CD14-positive monocyte (primary cell): ENCODE measurements at regions not wholly inside any gene's neighbourhood (a gene's known extent, or its start where the extent isn't known, plus 50 kb on each side); places are given as distances from the start of the nearest gene placed in this dataset.

Experiments
- DNase-seq, 3 donors: peaks; one replicate each; pipeline ENCODE4 v3.0.0-alpha.2; 2011 to 2022
- H2AFZ ChIP-seq: 2 replicates; pipeline ENCODE4 v1.6.0; 2012; ENCODE audit warnings: mild to moderate bottlenecking, low read depth, low read length, inconsistent platforms; ENCODE audit not compliant: insufficient read depth, poor library complexity, severe bottlenecking
- H3K27ac ChIP-seq, 2 donors: 1 replicate in 1 of 2; 2 replicates in 1 of 2; pipeline ENCODE4 v1.5.1; 2012 to 2013; ENCODE audit warnings: low read length in 2 of 2, control low read depth in 1 of 2, inconsistent platforms in 1 of 2, low read depth in 1 of 2, mild to moderate bottlenecking in 1 of 2
- H3K27me3 ChIP-seq, 2 donors: one replicate each; pipeline versions ENCODE4 v1.6.0 to v1.6.1; 2011 to 2013; ENCODE audit warnings: low read length in 2 of 2; ENCODE audit not compliant: control insufficient read depth in 2 of 2, insufficient read depth in 2 of 2
- H3K36me3 ChIP-seq, 2 donors: replicated peaks in 1 of 2; 1 replicate in 1 of 2; 2 replicates in 1 of 2; pipeline versions ENCODE4 v1.5.1 to v1.6.1; 2012 to 2013; ENCODE audit warnings: low read length in 2 of 2, control low read depth in 1 of 2, inconsistent platforms in 1 of 2, mild to moderate bottlenecking in 1 of 2; ENCODE audit not compliant: insufficient read depth in 2 of 2, control insufficient read depth in 1 of 2
- H3K4me1 ChIP-seq, 2 donors: 1 replicate in 1 of 2; 2 replicates in 1 of 2; pipeline versions ENCODE4 v1.5.1 to v1.6.1; 2012 to 2013; ENCODE audit warnings: low read length in 2 of 2, control low read depth in 1 of 2, inconsistent platforms in 1 of 2, mild to moderate bottlenecking in 1 of 2, moderate library complexity in 1 of 2; ENCODE audit not compliant: insufficient read depth in 2 of 2, control insufficient read depth in 1 of 2
- H3K4me2 ChIP-seq: replicated peaks from 2 replicates; pipeline ENCODE3; 2012; ENCODE audit warnings: low read length, moderate library complexity, mild to moderate bottlenecking; ENCODE audit not compliant: poor library complexity, severe bottlenecking; ENCODE audit errors: extremely low read depth
- H3K4me3 ChIP-seq, 3 experiments: fragments of 200-600 bp in 1 of 3; sonication (generic) in 1 of 3; replicated peaks in 1 of 3; 1 replicate in 2 of 3; 2 replicates in 1 of 3; pipeline ENCODE4 v1.5.1; 2011 to 2013; ENCODE audit warnings: low read length in 3 of 3, mild to moderate bottlenecking in 3 of 3, control low read depth in 2 of 3, low read depth in 2 of 3, inconsistent platforms in 1 of 3, moderate library complexity in 1 of 3
- H3K79me2 ChIP-seq: 2 replicates; pipeline ENCODE4 v1.6.0; 2012; ENCODE audit warnings: mild to moderate bottlenecking, control low read depth, inconsistent platforms, low read length, moderate library complexity; ENCODE audit not compliant: insufficient read depth
- H3K9ac ChIP-seq: 2 replicates; pipeline ENCODE4 v1.6.0; 2017; ENCODE audit warnings: low read length, mild to moderate bottlenecking; ENCODE audit not compliant: insufficient read depth, poor library complexity, severe bottlenecking
- H3K9me3 ChIP-seq, 2 donors: replicated peaks in 1 of 2; 1 replicate in 1 of 2; 2 replicates in 1 of 2; pipeline versions ENCODE4 v1.5.1 to v1.6.1; 2012 to 2013; ENCODE audit warnings: low read length in 2 of 2, control low read depth in 1 of 2; ENCODE audit not compliant: control insufficient read depth in 1 of 2, insufficient read depth in 1 of 2
- H4K20me1 ChIP-seq: 2 replicates; pipeline ENCODE4 v1.6.0; 2012; ENCODE audit warnings: mild to moderate bottlenecking, low read length, control low read depth, moderate library complexity; ENCODE audit not compliant: insufficient read depth
- H3K27ac Mint-ChIP-seq, 7 donors: one replicate each; pipeline ENCODE4 v1.8.0; 2020; ENCODE audit warnings: mild to moderate bottlenecking in 7 of 7, mixed read lengths in 7 of 7, moderate library complexity in 6 of 7, inconsistent platforms in 2 of 7
- H3K27me3 Mint-ChIP-seq, 3 donors: one replicate each; pipeline ENCODE4 v1.8.0; 2021 to 2022; ENCODE audit warnings: low read depth in 3 of 3, mild to moderate bottlenecking in 3 of 3, mixed read lengths in 3 of 3, moderate library complexity in 3 of 3, inconsistent platforms in 1 of 3
- H3K36me3 Mint-ChIP-seq, 2 donors: one replicate each; pipeline ENCODE4 v1.8.0; 2020; ENCODE audit warnings: mixed read lengths in 2 of 2, inconsistent platforms in 1 of 2, mild to moderate bottlenecking in 1 of 2
- H3K4me1 Mint-ChIP-seq: one replicate; pipeline ENCODE4 v1.8.0; 2020; ENCODE audit warnings: mild to moderate bottlenecking, mixed read lengths
- H3K4me3 Mint-ChIP-seq, 2 donors: one replicate each; pipeline ENCODE4 v1.8.0; 2020; ENCODE audit warnings: mild to moderate bottlenecking in 2 of 2, mixed read lengths in 2 of 2, moderate library complexity in 1 of 2
- H3K9me3 Mint-ChIP-seq, 7 donors: one replicate each; pipeline ENCODE4 v1.8.0; 2020 to 2022; ENCODE audit warnings: mixed read lengths in 7 of 7, mild to moderate bottlenecking in 6 of 7, moderate library complexity in 6 of 7, inconsistent platforms in 2 of 7
- WGBS: methylation state at CpG from one replicate; pipeline ENCODE4 v1.1.5; 2013; ENCODE audit warnings: missing lambda C conversion rate; ENCODE audit not compliant: insufficient coverage; 5-methylcytosine and 5-hydroxymethylcytosine counted together
- intact Hi-C, 2 donors: fragments of 100-400 bp; cut with micrococcal nuclease; formaldehyde crosslinking; loops; one replicate each; pipeline versions ENCODE4 v1.15.0 to v1.15.1; 2023
- TF ChIP-seq, protein P1 (sequence below): fragments of 200-600 bp; IDR thresholded peaks from one replicate; pipeline ENCODE4 v1.8.0; 2022; ENCODE audit warnings: antibody characterized with exemption, mild to moderate bottlenecking

DNA sequence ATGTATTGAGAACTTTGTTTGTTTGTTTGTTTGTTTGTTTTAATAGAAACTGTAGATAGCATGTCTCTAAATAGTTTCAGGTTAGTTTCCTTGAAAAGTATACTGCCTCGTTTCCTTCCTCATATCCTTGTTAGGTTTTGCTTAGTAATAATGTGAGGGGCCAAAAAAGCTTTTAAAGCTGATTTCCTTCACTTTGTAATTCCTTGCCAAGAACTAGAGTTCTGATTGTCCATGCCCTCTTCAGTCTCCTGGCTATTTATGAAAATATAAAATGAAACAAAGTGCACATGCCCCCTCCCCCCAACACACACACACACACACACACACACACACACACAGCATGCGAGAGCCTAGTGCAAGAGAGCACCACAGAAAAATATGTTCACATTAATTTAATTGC lies 115.8 kb downstream of the FZD1 start:
- no peaks in the 10 kb centered on the region for H3K36me3 ChIP-seq
- no peaks in the 10 kb centered on the region for H3K79me2 ChIP-seq
- intact Hi-C loops: no loop called here
- H4K20me1 ChIP-seq: no peaks in the 10 kb centered on the region
- H3K4me1 Mint-ChIP-seq: peaks cover 2% of the 10 kb centered on the region
- peak overlapping the region in 1 of 7 donors; percentile 40 for H3K27ac Mint-ChIP-seq
- no peak overlapping the region for H3K9ac ChIP-seq
- no peaks in the 10 kb centered on the region for H3K9me3 ChIP-seq
- peaks cover 0 to 10% (median 2%) of the 10 kb centered on the region in 7 donors for H3K9me3 Mint-ChIP-seq
- DNase-seq: no peak
- H3K27ac ChIP-seq: no peak overlapping the region
- H3K4me3 Mint-ChIP-seq: no peak overlapping the region
- H3K4me2 ChIP-seq: no peak overlapping the region
- no peaks in the 10 kb centered on the region for H3K27me3 ChIP-seq
- H2AFZ ChIP-seq: no peak overlapping the region
- TF ChIP-seq, protein P1, sequence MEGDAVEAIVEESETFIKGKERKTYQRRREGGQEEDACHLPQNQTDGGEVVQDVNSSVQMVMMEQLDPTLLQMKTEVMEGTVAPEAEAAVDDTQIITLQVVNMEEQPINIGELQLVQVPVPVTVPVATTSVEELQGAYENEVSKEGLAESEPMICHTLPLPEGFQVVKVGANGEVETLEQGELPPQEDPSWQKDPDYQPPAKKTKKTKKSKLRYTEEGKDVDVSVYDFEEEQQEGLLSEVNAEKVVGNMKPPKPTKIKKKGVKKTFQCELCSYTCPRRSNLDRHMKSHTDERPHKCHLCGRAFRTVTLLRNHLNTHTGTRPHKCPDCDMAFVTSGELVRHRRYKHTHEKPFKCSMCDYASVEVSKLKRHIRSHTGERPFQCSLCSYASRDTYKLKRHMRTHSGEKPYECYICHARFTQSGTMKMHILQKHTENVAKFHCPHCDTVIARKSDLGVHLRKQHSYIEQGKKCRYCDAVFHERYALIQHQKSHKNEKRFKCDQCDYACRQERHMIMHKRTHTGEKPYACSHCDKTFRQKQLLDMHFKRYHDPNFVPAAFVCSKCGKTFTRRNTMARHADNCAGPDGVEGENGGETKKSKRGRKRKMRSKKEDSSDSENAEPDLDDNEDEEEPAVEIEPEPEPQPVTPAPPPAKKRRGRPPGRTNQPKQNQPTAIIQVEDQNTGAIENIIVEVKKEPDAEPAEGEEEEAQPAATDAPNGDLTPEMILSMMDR: no peak
- no peak overlapping the region for H3K4me3 ChIP-seq
- H3K4me1 ChIP-seq: no peaks in the 10 kb centered on the region
- no peaks in the 10 kb centered on the region for H3K36me3 Mint-ChIP-seq
- peaks cover 0 to 2% (median 1%) of the 10 kb centered on the region in 3 donors for H3K27me3 Mint-ChIP-seq
- no CpG with 5 or more reads among the region's 2 CpGs for WGBS

DNA sequence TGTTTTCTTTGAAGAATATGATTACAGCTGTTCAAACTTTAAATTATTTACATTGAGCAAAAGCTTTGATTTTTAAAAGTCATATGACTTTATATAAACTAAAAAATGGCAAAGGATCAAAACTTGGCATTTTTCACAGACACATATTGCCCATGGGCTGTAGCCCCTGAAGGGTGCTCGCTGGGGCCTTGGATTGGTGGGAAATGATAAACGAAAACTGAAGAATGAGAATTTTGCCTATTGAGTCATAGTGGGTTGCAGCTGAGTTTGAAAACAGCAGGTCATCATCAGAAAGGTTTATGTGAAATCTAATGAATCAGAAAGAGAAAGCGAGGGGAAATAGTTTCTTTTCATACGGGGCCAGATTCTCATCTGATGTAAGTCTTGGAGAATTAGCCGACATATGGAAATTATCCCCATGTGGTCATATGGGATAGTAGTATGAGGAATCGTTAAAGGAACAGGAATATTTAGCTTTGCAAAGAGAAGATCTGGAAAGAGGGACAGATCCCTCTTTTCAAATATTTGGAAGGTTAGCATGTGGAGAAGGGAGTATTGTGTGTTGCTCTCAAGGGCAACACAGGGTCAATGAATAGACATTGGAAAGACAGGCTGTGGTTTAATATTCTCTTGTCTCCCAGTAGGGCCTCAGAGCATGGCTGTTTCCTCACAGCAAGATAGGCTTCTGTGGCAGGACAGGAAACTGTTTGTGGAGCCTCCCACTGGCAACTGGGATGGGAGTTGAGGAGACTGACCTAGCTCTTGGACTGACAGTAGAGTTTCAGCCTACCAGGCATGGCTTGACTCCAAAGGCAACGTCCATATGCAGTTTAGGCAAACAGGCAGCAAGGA lies 119.0 kb downstream of the FZD1 start:
- Histone ChIP-seq H3K36me3 (no peaks in the 10 kb centered on the region), H3K4me3 (no peak overlapping the region), H3K9me3 (peaks cover 0 to 4% of the 10 kb centered on the region in 2 donors), H2AFZ (no peak overlapping the region), H3K79me2 (no peaks in the 10 kb centered on the region), H3K4me1 (no peaks in the 10 kb centered on the region), H3K27me3 (no peaks in the 10 kb centered on the region), H3K4me2 (no peak overlapping the region), H3K9ac (no peak overlapping the region), H3K27ac (no peak overlapping the region), H4K20me1 (no peaks in the 10 kb centered on the region)
- TF ChIP-seq, protein P1: no peak
- H3K4me3 Mint-ChIP-seq: no peak overlapping the region
- peaks cover 0 to 2% (median 1%) of the 10 kb centered on the region in 3 donors for H3K27me3 Mint-ChIP-seq
- intact Hi-C loops: no loop called here
- no peak overlapping the region for H3K27ac Mint-ChIP-seq
- WGBS: 98% methylated on average over 5 of the region's 7 CpGs
- peaks cover 0 to 10% (median 3%) of the 10 kb centered on the region in 7 donors for H3K9me3 Mint-ChIP-seq
- H3K4me1 Mint-ChIP-seq: peaks cover 2% of the 10 kb centered on the region
- no peak for DNase-seq
- no peaks in the 10 kb centered on the region for H3K36me3 Mint-ChIP-seq
